T-helper 2 cell (primary cell): ENCODE measurements at regions not wholly inside any gene's neighbourhood (a gene's known extent, or its start where the extent isn't known, plus 50 kb on each side); places are given as distances from the start of the nearest gene placed in this dataset.
"Not testable (repeated sequence)": the region's sequence is repeated elsewhere in the genome, so short reads cannot be mapped to it uniquely, and the experiment has no call there.

ENCODE experiments used
- DNase-seq, 5 experiments: peaks; one replicate each; pipeline versions ENCODE4 v3.0.0 to v3.0.0-alpha.2; 2012 to 2022

DNA sequence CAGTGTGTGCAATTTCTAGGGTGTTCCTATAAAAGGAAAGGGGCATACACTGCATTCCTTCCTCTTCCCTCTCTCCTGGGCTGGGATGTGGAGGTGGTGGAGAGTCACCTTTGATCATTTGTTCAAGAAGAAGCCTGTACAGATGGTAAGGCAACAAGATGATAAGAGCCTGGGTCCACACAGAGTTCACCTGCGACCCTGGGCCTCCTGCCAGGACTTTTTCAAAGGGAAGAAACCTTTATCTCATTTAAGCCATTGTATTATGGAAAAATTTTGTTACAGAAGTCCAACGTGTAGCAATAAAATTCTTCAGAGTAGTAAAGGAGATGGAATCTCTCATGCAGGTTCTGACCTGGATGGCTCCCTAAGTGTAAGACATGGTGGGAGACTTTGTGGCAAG is 189.1 kb downstream of the MIS18A start:
- DNase-seq, result no peak

DNA sequence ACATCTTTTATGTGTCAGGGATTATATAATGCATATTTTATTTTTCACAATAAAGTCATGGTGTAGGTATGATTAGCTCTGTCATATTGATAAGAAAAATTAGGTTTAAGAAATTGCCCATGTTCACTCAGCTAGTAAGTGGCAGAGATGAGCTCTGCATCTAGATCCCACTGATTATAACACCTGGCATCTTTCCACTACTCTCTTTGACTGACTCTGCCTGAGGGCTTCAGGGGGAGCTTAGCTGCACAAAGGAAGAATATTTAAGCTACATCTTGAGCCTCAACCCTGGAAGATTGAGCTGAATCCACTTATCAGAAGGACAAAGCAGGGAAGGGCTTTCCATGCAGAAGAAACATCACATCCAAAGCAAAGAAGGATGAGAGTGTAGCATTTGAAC is 190.4 kb downstream of the MIS18A start:
- no peak for DNase-seq

DNA sequence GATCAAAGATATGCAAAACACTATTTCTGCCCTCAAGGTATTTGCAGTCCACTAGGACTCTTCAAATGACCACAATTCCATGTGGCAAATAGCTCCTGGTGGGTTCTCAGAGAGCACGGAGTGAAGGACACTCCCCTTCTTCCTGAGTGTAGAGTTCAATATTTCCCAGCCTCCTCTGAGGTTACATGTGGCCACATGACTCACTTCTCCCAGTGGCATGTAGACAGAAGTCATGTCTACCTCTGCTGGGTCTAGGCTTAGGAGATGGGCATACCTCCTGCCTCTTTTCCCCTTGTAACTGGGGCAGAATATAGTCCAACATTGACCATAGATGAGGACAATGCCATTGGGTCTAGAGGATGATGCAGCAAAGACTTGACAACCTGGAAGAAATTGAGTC is 191.4 kb downstream of the MIS18A start:
- DNase-seq, result no peak

DNA sequence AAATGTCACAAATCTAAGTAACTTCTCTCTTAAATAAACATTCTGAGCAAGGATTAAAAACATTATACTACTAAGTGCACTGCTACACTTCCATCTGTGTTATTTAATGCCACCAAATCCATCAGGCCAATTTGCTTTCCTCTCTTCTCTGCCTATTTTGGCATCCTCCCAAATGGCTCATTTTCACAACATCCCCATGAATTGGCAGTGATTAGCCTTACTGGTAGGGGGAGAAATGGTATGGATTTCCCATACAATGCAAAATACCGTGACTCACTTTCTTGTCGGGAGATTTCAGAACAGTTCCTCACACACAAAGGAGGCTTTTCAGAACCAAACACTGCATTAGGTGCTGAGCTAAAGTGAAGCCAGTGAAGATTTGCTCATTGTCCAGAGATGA is 195.7 kb downstream of the MIS18A start:
- DNase-seq, result no peak

DNA sequence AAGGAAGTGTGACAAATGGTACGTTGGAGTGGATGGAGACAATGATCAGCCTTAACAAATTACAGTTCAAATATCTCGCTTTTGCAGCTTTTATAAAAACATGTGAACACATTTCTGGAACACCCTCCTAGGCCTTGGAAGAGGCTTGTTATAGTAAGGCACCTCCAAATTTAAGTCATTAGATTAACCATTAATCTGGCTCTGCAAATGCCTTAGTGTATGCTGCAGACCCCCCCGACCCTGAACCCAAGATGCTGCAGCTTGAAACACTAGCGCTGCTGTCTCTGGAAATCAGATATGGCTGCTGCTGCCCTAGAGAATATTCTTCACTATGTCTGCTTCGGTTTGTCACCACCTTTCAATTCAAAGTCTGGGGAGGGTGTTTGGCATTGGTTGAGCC is 196.4 kb downstream of the MIS18A start:
- no peak for DNase-seq

DNA sequence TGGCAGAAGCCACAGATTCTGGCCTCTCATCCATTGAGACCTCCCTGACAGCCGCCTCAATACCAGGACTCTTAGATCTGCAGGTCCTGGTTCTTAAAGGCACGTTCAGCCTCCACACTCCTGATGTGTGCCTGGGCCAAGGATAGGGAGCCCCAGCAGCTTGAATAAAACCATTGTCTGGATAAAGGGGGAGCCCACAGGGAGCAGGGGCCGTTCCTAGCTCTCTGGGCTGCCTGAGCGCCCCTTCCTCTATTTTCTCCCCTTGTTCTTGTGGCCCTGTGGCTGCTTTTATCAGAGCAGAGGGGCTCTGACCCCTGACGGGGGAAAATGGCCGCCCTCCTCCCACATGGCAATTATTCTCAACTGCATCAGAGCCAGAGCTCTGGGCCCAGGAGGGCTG is 200.8 kb downstream of the HUNK start:
- DNase-seq, result no peak

DNA sequence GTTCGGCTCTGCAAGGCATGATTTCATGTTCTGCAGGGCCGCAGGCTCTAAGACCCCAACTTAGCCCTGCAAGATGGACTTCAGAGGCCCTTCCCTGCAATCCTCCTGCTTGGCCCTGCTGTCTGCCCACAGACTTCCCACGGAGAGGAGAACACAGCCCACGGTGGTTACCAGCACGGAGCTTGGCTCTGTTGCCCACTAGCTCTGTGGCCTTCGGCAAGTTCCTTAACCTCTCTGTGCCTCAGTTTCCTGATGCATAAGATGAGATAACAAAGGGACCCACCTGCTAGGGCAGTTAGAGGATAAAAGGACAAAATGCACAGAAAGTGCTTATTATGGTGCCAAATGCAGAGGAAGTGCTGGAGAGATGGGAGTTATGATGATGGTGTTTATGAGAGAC is 200.4 kb downstream of the HUNK start:
- no peak for DNase-seq

DNA sequence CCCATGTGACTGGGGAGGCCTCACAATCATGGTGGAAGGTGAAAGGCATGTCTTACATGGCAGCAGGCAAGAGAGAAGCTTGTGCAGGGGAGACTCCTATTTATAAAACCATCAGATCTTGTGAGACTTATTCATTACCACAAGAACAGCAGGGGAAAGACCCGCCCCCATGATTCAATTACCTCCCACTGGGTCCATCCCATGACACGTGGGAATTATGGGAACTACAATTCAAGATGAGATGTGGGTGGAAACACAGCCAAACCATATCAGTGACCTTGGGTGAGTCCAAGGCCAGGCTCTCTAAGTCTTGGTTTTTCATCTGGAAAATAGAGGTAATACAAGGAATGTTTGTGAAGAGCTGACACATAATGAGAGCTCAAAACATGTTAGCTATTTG is 198.8 kb downstream of the HUNK start:
- not testable (repeated sequence) for DNase-seq

DNA sequence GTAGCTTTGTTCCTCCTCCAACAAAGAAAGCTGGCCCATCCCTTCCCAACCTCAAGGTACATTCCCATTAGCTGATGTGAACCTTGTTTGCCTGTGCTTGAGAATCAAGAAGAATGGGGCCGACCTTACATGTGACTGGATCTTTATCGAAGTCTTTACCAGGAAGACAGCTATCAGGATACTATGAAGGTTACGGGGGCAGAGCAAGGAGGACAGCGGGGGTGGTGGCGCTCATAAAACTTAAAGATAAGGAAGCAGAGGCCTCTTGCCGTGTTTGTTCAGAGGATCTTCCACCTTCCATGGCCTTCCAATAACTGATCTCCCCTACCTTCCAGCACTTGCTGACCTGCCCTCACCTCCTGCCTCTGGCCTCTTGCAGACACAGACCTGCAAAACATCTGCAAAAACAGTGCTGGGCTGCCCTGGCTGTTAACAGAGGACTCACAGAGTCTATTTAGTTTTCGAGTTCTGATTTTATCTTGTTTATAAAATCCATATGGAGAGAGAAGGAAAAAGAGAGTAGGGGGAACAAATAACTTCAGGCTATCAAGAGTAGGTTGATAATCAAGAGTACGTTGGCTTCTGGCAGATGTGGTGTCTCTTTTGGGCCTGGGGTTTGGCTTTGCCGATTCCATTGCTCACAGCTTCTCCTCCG is 198.0 kb downstream of the HUNK start:
- DNase-seq, result no peak

DNA sequence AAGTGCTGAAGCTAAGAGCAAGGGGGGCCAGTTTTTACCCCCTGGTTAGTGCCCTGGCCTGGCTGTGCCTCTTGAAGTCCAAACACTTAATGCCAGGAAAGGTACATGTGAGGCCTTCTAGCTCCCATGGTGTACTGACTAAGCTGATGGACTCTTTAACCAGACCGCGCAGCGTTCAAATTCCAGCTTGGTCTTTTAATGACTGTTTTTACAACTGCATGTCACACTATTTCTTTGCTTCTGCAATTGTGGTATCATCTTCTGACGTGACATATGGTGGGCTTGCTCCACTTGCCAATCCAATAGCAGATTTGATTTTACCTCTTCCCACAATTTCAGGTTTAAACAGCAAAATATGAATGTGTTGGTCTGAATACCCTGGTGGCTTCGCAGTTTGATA is 197.3 kb downstream of the HUNK start:
- no peak for DNase-seq

DNA sequence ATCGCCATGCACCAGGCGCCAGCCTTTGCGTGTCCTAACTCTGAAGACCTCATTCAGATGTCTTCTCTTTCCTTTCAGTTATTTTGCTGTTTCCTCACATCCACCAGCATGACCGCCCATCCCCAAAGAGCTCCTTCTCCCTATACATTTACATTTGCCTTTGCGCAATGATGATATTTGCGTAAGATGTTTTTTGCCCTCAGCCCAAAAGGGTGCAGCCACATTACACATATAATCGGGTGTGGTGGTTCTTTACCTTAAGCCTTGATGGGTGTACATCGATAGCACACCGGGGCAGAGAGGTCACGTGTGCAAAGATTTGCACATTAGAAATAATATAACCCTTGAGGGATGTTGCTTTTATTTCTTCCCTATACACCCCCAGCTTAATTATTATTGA is 192.8 kb downstream of the HUNK start:
- DNase-seq, result no peak

DNA sequence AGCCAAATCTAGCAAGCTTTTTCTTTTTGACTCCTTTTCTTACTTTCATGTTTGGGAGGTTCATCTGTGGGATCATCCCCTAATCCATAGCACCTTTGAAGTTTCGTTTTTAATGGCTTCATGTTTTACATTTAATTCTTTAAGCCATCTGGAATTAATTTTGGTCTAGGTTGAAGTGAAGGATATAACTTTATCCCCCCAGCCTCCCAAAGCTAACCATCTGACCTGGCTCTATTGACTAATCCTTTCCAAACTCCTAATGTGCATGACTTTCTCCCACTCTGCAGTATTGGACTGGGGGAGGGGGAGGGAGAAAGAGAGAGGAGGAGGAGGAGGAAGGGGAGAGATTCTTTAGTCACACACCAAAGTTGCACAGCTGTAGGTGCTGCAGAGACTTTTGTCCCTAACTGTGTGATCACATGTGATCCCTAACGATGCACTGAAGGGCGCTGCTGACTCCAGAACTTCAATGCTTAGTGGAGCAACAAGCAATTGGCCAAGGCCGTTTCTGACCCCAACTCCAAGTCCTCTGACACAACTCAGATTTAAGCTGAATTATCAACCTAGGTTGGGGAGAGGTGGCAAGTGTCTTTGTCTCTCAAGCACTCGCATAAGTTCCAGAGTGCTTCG is 191.6 kb downstream of the HUNK start:
- no peak for DNase-seq

DNA sequence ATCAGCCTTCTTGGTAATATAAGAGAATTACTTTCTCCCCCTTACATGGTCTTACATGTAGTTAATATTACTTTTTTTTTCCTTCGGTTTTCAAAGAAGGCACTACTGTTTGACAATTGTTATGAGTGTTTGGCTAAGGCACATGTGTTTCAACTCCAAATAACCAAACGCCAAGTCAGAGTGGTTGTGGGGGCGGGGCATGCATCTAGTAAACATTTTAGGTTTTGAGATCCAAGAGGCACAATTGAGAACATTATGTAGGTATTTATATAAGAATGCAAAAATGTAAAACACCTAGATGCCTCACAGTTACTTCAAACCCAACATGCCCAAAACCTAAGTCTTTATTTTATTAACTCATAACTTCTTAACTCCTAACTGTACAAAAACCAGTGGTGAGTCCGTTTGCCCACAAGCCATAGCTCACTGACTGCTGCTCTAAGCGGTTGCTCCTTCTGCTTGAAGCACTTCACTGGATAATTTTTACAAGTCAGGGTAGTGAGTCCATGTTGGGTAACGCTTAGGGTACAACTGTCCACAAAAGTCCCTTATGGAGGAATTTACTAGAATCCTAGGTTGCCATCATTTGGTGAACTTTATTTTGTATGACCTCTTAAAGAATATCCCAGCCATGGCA is 189.9 kb downstream of the HUNK start:
- no peak for DNase-seq

DNA sequence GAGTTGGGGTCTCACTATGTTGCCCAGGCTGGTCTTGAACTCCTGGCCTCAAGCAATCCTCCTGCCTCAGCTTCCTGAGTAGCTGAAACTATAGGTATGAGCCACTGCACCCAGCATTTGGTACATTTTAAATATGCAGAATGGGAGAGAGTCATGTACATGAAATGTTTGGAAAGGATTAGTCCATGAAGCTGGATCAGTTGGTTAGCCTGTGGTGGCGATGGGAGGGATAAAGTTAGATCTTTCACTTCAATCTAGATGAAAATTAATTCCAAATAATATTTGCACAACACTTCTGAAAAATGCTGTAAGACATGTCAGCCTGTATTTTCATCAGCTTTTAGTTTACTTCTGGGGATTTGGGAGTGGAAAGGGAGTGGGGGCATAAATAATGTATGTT is 188.9 kb downstream of the HUNK start:
- DNase-seq, result no peak

DNA sequence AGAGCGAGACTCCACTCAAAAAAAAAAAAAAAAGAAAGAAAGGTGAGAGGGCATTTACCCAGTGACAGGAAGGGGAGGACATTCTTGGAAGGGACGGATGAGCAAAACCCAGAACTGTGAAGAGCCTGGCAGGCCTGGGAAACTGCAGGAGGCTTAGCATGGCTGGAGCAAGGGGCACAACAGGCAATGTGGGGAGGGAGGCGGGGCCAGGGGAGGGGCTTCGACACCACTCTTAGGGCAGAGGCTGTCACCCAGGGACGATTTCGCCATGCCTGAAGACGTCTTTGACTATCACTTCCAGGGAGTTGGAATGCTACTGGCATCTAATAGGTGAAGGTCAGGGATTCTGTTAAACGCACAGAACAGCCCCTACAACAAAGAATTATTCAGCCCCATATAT is 184.0 kb downstream of the HUNK start:
- no peak for DNase-seq

DNA sequence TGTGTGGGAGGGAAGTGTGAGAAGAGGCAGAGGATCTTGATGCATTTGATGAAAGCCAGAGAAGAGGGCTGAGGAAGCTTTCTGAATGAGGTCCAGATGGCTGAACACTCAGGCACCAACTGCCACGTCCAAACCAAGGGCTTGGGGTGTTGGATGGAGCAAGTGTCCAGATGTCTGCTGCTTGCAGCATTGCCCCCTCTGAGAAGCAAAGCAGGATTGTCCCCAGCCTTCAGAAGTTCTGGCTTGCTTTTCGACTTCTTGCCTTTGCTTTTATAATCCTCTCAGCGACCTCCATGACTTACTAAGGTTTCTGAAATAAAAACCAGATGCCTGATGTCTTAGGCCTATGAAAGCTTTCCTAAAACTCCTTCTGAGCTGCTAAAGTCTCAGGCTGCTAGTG is 182.5 kb downstream of the HUNK start:
- DNase-seq, result no peak
